OCI-LY7 (cell line): ENCODE measurements at regions not wholly inside any gene's neighbourhood (a gene's known extent, or its start where the extent isn't known, plus 50 kb on each side); places are given as distances from the start of the nearest gene placed in this dataset.
"Not testable (repeated sequence)": the region's sequence is repeated elsewhere in the genome, so short reads cannot be mapped to it uniquely, and the experiment has no call there.

Experiments
- CTCF ChIP-seq: fragments of 200-600 bp; sonication (generic); conservative IDR thresholded peaks from 2 replicates; pipeline ENCODE4 v1.5.1; 2014; ENCODE audit warnings: mild to moderate bottlenecking, antibody characterized with exemption, low read length, moderate library complexity, mixed read lengths
- EZH2phosphoT487 ChIP-seq: fragments of 200-600 bp; sonication (generic); IDR thresholded peaks from 2 replicates; pipeline ENCODE4 v1.6.1; 2018; ENCODE audit warnings: low read depth, borderline replicate concordance, mild to moderate bottlenecking, mixed run types, antibody characterized with exemption, low read length, moderate library complexity, mixed read lengths

DNA sequence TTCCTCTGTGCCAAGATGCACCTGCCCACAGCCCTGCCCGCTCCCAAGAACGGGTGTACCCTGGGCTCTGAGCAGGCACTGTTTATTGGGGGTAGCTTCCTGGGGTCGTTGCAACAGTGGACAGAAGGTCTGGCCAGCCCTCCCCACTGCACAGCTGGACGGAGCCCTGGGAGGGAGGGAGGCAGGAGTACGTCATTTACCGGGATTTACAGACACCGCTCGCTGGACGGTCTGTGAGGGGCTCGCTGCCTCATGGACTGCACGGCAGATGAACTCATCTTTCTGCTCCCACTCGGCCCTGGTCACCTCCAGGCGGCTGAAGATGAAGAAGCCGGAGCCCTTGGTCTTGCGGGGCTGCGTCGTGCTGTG lies 195.2 kb downstream of the TMEM121 start:
- TF ChIP-seq CTCF, EZH2phosphoT487: not testable (repeated sequence)
